Panc1 (cell line): ENCODE measurements at regions not wholly inside any gene's neighbourhood (a gene's known extent, or its start where the extent isn't known, plus 50 kb on each side); places are given as distances from the start of the nearest gene placed in this dataset.

ENCODE experiments used
- CTCF ChIP-seq: fragments of 450-650 bp; IDR thresholded peaks from 2 replicates; pipeline ENCODE4 v1.5.1; 2017; ENCODE audit warnings: mild to moderate bottlenecking
- POLR2AphosphoS5 ChIP-seq: IDR thresholded peaks from 2 replicates; pipeline ENCODE4 v1.6.1; 2012; ENCODE audit warnings: mild to moderate bottlenecking, low read depth, low read length, moderate library complexity
- SIN3A ChIP-seq: IDR thresholded peaks from 2 replicates; pipeline ENCODE4 v1.6.1; 2012; ENCODE audit warnings: low read depth, mild to moderate bottlenecking, low read length, moderate library complexity, borderline replicate concordance; ENCODE audit not compliant: insufficient read depth

DNA sequence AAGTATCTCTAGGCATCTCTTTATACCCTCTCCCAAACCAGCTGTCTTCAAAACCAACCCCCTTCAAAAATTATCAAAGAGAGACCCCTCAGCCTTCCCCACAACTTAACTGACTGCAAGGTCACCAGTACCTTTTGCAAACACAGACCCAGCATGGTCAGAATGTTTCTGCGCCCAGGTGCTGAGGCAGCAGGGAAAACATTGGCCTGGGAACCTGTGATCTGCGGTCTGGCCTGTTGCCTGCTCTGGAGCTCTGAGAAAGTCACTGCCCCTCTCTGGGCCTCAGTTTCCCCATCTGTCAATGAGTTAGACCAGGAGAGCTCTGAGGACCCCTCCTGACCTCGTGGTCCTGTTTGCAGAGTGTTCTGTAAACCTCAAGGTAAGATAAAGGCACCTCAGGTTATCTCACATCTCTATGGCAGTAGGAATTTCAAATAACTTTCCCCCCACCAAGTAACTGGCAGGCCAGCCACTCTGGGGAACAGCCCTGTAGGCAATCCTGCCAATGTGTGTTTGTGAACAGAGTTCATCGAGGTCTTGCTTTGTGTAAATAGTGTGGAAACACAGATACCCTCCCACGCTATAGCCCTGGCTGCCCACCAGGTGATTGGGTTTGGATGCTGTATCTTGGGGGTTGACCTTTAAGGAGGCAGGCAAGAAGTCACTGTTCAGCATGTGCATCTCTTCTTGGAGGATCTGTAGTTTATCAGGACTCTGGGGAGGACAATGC lies 50.0 kb upstream of the SMAD6 start:
- no peak for TF ChIP-seq SIN3A
- TF ChIP-seq CTCF = no peak
- no peak for TF ChIP-seq POLR2AphosphoS5
